Endodermal cell (in vitro differentiated cells): ENCODE measurements at regions not wholly inside any gene's neighbourhood (a gene's known extent, or its start where the extent isn't known, plus 50 kb on each side); places are given as distances from the start of the nearest gene placed in this dataset.

Experiments used
- DNase-seq: peaks from one replicate; pipeline ENCODE4 v3.0.0-alpha.2; 2017
- H3K27ac ChIP-seq: 2 replicates; pipeline ENCODE4 v1.5.1; 2013; ENCODE audit warnings: mild to moderate bottlenecking, low read depth, low read length, moderate library complexity
- H3K27me3 ChIP-seq: 2 replicates; pipeline ENCODE4 v1.6.1; 2013; ENCODE audit warnings: mild to moderate bottlenecking, low read length, moderate library complexity; ENCODE audit not compliant: insufficient read depth, control insufficient read depth, poor library complexity, severe bottlenecking
- H3K36me3 ChIP-seq: 2 replicates; pipeline ENCODE4 v1.7.0; 2013; ENCODE audit warnings: mild to moderate bottlenecking, low read length, moderate library complexity; ENCODE audit not compliant: control insufficient read depth, insufficient read depth
- H3K4me1 ChIP-seq: one replicate; pipeline ENCODE4 v1.7.0; 2013; ENCODE audit warnings: low read length; ENCODE audit not compliant: control insufficient read depth, insufficient read depth
- H3K4me3 ChIP-seq: 2 replicates; pipeline ENCODE4 v1.5.1; 2013; ENCODE audit warnings: mild to moderate bottlenecking, low read length, moderate library complexity
- H3K9ac ChIP-seq: 2 replicates; pipeline ENCODE4 v1.6.1; 2013; ENCODE audit warnings: mild to moderate bottlenecking, low read length, moderate library complexity; ENCODE audit not compliant: poor library complexity, severe bottlenecking; ENCODE audit errors: extremely low read depth
- H3K9me3 ChIP-seq: 2 replicates; pipeline ENCODE4 v1.6.1; 2013; ENCODE audit warnings: mild to moderate bottlenecking, low read length, moderate library complexity; ENCODE audit not compliant: control insufficient read depth
- H3K27ac Mint-ChIP-seq: 2 replicates; pipeline ENCODE4 v1.8.0; 2020; ENCODE audit warnings: mixed read lengths
- H3K27me3 Mint-ChIP-seq: 2 replicates; pipeline ENCODE4 v1.8.0; 2021; ENCODE audit warnings: mild to moderate bottlenecking, mixed read lengths; ENCODE audit not compliant: insufficient read depth
- H3K36me3 Mint-ChIP-seq: 2 replicates; pipeline ENCODE4 v1.8.0; 2020; ENCODE audit warnings: low read depth, mixed read lengths
- H3K4me1 Mint-ChIP-seq: 2 replicates; pipeline ENCODE4 v1.8.0; 2020; ENCODE audit warnings: mixed read lengths
- H3K4me3 Mint-ChIP-seq: 2 replicates; pipeline ENCODE4 v1.8.0; 2020; ENCODE audit warnings: mild to moderate bottlenecking, moderate library complexity, mixed read lengths
- H3K9me3 Mint-ChIP-seq: 2 replicates; pipeline ENCODE4 v1.8.0; 2020; ENCODE audit warnings: mild to moderate bottlenecking, mixed read lengths
- CTCF ChIP-seq: fragments of 200-600 bp; sonication (generic); conservative IDR thresholded peaks from 2 replicates; pipeline ENCODE4 v1.5.0; 2021; ENCODE audit warnings: antibody characterized with exemption, mild to moderate bottlenecking
- WGBS, 2 experiments: methylation state at CpG; one replicate each; pipeline versions ENCODE4 v1.1.5 to v1.1.7; 2013; ENCODE audit warnings: missing lambda C conversion rate in 2 of 2, mixed read lengths in 1 of 2; ENCODE audit not compliant: insufficient coverage in 1 of 2, insufficient read length in 1 of 2; 5-methylcytosine and 5-hydroxymethylcytosine counted together

DNA sequence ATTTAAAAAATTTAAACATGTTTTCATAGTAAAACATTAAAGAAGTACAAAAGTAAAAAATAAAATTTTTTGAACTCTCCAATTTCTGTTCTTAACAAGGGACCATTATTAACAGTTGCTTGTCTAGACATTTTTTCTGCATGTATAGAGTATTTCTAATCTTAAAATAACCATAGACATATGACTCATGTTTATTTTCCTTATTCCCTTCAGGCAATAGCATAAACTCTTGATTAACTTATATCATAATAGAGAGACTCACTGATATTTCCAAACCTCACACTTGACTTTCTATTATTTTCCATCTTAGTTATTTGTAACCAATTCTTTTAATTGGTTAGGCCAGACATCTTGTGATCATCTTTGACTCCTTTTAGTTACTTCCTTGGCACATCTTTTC, 325.6 kb upstream of the SOX14 start:
- H3K4me1 ChIP-seq, result no peaks in the 10 kb centered on the region
- H3K27ac ChIP-seq, result no peak overlapping the region
- Mint-ChIP-seq H3K4me1 (no peaks in the 10 kb centered on the region), H3K9me3 (peaks cover 4% of the 10 kb centered on the region), H3K27ac (no peak overlapping the region), H3K4me3 (no peak overlapping the region), H3K27me3 (no peaks in the 10 kb centered on the region), H3K36me3 (no peaks in the 10 kb centered on the region)
- no peak for TF ChIP-seq CTCF
- no peak for DNase-seq
- H3K27me3 ChIP-seq, result no peaks in the 10 kb centered on the region
- no peak overlapping the region for H3K4me3 ChIP-seq
- no peaks in the 10 kb centered on the region for H3K36me3 ChIP-seq
- peaks cover 4% of the 10 kb centered on the region for H3K9me3 ChIP-seq
- no peak overlapping the region for H3K9ac ChIP-seq

DNA sequence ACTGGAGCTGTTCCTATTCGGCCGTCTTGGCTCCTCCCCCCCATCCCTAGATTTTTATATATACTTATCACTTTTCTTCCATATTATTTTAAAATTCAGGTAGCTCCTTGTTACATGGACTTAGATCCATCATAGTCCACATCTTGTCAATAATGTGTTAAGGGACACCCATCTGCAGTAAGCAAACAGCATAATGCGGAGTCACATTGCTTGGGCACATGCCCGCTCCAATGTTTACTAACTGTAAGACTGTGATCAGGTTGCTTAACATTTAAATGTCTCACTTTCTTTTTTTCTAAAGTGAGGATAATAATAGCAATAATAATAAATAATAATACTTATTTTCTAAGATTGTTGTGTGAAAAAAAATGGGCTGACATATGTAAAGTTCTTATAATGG, 303.2 kb upstream of the SOX14 start:
- no peak overlapping the region for H3K9ac ChIP-seq
- no peaks in the 10 kb centered on the region for H3K4me1 ChIP-seq
- Mint-ChIP-seq H3K4me1 (no peaks in the 10 kb centered on the region), H3K9me3 (peaks cover 3% of the 10 kb centered on the region), H3K36me3 (no peaks in the 10 kb centered on the region), H3K27ac (no peak overlapping the region), H3K27me3 (peaks cover 4% of the 10 kb centered on the region), H3K4me3 (peak overlapping the region; percentile 36)
- no peaks in the 10 kb centered on the region for H3K36me3 ChIP-seq
- 90 to 91% methylated on average over 2 to 4 of the region's 4 CpGs for WGBS, 2 experiments
- no peak for TF ChIP-seq CTCF
- no peaks in the 10 kb centered on the region for H3K27me3 ChIP-seq
- H3K9me3 ChIP-seq, result no peaks in the 10 kb centered on the region
- H3K27ac ChIP-seq, result no peak overlapping the region
- no peak overlapping the region for H3K4me3 ChIP-seq
- no peak for DNase-seq

DNA sequence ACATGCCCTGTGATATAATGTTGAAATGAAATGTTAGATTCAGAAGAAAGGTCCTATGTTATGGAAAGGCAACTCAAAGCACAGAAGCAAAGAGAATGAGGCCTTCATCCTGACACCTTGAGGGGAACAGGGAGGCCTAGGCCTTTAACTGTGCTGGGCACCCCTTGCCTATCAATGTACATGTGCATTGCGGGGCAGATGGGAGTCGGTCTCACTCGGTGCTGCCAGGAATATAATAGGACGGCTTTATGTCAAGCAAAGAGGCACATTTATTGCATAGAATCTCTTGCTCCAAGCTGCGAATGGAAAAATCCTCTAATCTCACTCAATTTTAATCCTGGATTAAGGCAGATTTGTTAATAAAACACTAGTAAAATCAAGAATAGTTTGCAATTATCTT, 301.0 kb upstream of the SOX14 start:
- H3K27me3 Mint-ChIP-seq, result peaks cover 11% of the 10 kb centered on the region
- WGBS, 2 experiments, result 88 to 96% methylated on average over 4 to 5 of the region's 5 CpGs
- no peaks in the 10 kb centered on the region for H3K36me3 ChIP-seq
- H3K4me3 Mint-ChIP-seq, result no peak overlapping the region
- no peak overlapping the region for H3K27ac ChIP-seq
- peaks cover 3% of the 10 kb centered on the region for H3K9me3 Mint-ChIP-seq
- no peak overlapping the region for H3K4me3 ChIP-seq
- no peak overlapping the region for H3K9ac ChIP-seq
- H3K36me3 Mint-ChIP-seq, result no peaks in the 10 kb centered on the region
- no peaks in the 10 kb centered on the region for H3K4me1 ChIP-seq
- H3K27me3 ChIP-seq, result no peaks in the 10 kb centered on the region
- no peak overlapping the region for H3K27ac Mint-ChIP-seq
- H3K4me1 Mint-ChIP-seq, result no peaks in the 10 kb centered on the region
- DNase-seq, result no peak
- no peaks in the 10 kb centered on the region for H3K9me3 ChIP-seq
- TF ChIP-seq CTCF, result no peak
